GM18868 (cell line): ENCODE measurements at regions not wholly inside any gene's neighbourhood (a gene's known extent, or its start where the extent isn't known, plus 50 kb on each side); places are given as distances from the start of the nearest gene placed in this dataset.
"Not testable (repeated sequence)": the region's sequence is repeated elsewhere in the genome, so short reads cannot be mapped to it uniquely, and the experiment has no call there.

Experiments used
- ATAC-seq: cut with Tn5 transposase; IDR thresholded peaks from one replicate; pipeline ENCODE4 v1.9.1; 2021; ENCODE audit warnings: mild to moderate bottlenecking, moderate library complexity; ENCODE audit not compliant: unreplicated experiment

DNA sequence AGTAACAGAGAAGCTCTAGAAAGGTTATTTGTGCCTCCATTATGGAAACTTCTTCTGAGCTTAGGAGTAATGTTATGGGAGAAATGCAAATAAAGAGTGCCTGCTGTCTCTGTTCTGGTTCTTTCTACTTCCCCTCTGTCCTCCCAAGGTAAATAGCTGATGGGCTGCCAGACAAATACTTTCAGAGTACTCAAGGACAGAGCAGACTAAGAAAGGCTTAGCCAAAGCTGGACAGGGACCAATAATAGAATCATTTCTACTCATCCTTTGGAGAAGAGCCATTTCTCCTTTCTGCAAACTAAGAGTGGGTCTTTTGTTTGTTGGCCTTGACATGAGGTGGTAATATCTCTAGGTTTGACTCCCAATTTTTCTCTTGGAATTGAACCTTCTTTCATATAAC is 136.1 kb downstream of the MID1IP1 start:
- no peak for ATAC-seq

DNA sequence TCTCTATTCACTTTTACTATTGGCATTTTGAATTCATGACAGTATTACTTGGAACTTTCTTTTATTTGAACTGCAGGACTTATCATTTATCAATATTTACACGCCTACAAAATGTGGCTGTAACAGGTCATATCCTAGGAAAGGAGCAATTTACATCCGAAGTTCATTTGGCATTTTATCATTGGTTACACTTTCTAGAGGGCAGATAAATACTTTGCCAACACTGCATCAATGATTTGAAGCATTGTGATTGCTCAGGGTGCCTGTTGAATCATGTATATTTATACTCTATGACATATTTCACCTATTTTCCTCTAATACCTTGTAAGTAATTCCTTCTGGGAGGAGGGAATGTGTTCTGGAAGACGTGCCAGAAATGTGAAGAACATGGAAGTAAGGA is 136.7 kb downstream of the MID1IP1 start:
- no peak for ATAC-seq

DNA sequence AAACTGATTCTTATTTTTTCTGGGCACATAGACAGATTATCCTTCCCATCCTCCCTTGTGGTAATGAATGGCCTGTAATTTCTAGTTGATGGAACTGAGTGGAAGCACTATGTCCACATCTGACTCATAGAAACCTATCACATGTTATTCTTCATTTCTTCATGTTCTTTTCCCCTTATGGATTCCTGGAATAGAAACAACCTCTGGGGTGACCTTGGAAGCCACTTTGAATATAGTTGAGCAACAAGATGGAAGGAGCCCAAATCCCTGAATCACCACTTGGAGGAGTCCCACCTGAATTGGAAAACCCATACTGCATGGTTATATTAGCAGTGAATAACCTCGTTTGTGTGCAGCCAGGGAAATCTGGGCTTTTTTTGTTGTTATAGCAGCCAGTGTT is 137.8 kb downstream of the MID1IP1 start:
- ATAC-seq = no peak

DNA sequence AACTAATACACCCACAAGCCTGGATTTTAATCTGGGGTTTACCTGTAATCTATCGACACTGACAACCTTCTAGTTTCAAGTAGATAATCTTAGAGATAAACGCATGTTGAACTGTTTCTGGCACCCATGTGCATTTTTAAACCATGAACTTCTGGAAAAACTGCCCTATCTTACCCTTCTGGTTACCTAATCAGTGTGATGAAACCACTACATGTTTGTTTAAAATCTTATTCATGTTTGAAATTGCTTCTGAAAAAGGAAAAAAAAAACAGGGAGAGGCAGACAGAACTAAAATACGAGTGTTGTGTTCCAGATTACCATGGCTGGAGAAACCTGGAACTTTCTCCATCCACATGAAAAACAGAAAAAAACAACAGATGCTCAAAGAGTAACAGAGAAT is 139.3 kb downstream of the MID1IP1 start:
- no peak for ATAC-seq

- ATAC-seq = no peak
Measured at GRCh38 chrX:38941675-38942074, 140.4 kb downstream of the MID1IP1 start.

- no peak for ATAC-seq
Measured at GRCh38 chrX:38943120-38943519, 141.9 kb downstream of the MID1IP1 start.

GRCh38 chrX:38948046-38948445 is 146.8 kb downstream of the MID1IP1 start:
- ATAC-seq = no peak

GRCh38 chrX:38954520-38954919 is 153.3 kb downstream of the MID1IP1 start:
- ATAC-seq = no peak

DNA sequence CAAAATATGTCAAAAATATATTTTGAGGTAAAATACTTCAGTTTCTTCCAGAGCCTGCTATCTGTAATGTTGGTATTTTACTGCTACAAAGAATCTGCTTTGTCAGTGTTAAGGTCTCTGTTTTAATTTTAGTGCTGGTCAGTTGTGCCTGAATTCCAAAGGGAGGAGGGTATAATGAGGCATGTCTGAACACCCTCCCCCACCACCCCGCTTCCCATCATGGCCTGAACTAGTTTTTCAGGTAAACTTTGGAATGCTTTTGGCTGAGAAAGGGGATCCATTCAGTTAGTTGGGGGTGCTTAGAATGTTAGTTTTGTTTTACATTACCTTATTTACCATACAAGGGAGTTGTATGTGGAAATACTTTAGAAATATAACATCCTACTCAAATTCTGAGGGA is 158.5 kb downstream of the MID1IP1 start:
- ATAC-seq = no peak

DNA sequence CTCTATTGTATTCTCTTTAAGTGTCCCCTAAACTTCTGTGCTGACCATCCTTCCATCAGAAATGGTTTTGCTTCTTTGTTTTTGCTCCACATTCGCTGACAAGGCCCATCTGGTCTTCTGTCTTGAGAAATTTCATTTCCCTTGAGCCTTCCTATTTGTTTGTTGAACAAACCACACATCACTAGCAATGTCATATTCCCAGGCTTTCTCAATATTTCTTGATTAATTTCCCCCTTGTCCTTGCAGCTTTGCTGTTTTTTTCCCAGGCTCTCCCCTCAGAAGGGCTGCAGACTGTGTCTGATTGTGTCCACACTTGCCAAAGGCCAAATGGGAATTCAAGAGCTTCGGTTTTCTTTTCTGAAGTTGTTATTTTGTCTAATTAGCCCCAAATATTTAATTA is 158.9 kb downstream of the MID1IP1 start:
- no peak for ATAC-seq

- no peak for ATAC-seq
Measured at GRCh38 chrX:38961936-38962335, 160.7 kb downstream of the MID1IP1 start.

DNA sequence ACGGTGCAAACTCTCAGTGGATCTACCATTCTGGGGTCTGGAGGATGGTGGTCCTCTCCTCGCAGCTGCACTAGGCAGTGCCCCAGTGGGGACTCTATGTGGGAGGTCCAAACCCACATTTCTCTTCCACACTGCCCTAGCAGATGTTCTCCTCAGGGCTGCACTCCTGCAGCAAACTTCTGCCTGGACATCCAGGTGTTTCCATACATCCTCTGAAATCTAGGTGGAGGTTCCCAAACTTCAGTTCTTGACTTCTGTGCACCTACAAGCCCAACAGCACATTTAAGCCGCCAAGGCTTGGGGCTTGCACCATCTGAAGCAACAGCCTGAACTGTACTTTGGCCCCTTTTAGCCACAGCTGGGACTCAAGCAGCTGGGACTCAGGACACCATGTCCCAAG is 162.0 kb downstream of the MID1IP1 start:
- ATAC-seq = not testable (repeated sequence)

DNA sequence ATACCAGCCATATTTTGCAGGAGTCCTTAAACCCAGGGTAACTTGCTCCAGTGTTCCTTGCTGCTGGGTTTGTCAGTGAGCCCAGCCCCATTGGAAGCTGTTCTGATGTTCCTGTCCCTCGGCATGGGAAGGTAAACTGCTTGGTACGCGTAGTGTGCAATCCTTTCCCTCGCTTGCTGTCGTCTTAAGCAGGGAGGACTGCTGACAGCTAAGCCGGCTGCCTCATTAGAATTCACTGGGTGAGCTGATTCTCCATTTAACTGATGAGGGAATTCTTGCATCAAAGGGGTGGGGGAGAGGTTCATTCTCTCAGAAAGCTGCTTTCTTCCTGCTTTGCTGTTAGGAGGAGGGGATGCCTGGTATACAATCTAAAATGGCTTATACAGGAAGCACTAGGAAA is 164.6 kb downstream of the MID1IP1 start:
- ATAC-seq = no peak

DNA sequence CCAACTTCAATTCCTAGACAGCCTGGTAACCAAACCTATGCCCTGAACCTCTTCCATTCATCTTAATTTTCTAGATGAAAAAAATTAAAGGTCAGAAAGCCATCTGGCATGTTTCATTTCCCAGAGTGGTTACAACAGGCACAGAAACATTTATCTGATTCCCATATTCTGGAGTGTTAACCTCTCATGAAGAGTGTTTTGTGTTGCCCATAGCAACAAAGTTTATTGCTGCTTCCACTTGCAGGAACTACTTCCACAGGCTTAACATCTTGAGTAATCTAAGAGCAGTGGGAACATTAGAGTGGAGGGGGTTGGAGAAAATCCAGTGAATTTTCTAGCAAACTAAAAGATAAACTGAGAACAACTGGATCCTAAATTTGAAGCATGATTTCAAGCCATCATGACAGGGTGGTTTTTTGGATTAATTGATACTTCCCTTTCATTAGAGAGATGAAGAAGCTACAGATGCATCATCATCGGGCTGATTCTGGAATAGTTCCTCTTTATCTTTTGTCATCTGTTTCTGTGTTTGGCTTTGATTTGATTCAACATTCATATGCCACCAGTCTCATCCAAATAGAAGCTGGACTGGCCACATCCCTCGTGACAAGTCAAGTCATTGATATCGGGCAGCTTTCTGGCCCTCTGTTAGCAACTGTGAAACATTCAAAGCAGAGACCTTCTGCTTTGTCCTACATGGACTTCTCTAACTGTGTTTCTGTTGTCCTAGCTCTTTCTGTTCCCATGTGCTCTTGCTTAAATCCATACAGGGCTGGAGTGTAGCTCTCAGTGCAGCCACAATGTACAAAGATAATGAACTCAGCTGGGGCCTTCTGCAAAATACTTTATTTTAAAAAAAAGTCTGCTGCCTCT is 167.3 kb downstream of the MID1IP1 start:
- ATAC-seq = no peak

DNA sequence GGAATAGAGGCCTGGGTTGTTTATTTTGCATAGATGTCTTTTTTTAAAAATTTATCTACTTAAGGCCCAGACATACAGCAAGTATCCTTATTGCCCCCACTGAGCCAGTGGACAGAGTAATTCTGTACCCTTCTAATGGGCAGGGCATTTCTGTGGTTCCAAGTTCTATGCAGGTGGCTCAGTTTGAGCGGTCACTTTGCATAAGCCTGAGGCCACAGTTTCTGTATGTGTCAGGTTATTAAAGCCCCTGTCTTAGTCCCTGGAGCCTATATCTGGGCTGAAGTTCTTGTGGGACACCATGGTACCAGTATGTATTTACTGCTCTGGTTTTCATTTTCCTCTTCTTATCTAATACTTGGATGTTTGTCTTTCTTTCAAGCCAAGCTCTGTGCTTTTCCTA is 168.8 kb downstream of the MID1IP1 start:
- no peak for ATAC-seq

GRCh38 chrX:38970845-38971244 is 169.6 kb downstream of the MID1IP1 start:
- no peak for ATAC-seq

DNA sequence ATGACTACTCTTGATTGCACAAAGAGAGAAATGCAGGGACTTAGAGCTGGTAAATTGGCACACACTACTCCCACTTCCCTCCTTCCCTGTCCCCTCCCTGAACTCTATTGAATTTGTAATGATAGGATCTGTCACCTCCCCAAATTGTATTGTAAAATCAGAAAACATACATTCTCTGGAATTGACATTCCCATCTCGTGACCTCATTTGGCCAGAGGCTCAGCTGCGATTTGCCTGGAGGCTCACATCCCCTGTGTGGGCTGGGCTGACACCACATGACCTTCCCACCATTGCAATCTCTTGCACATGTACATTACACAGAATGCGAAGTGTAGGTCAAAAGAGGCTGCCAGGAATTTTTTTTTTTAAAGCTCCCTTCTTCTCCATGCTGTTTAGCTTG is 172.1 kb downstream of the MID1IP1 start:
- ATAC-seq = no peak

- ATAC-seq = no peak
Measured at GRCh38 chrX:38974542-38974941, 173.3 kb downstream of the MID1IP1 start.

DNA sequence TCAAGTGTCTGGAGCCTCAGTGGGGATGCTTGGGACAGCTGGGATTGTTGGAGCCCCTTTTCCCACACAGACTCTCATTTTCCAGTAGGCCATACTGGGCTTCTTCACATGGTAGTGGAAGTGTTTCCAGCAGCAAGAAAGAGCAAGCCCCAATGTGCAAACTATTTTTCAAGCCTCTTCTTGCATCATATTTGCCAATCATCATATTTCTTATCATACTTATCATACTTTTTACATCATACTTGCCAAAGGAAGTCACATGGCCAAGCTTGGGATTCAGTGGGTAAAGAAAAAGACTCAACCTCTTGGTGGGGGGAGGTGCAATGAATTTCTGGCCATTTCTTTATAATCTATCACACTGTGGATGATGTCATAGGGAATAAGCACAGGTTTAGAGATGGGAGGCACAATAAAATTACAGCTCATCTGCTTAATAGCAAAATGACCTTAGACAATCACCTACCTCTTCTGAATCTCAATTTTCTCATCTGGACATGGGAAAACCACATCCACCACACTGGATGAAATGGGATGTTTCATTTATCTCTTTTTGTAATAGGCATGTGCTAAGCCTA is 174.2 kb downstream of the MID1IP1 start:
- no peak for ATAC-seq

DNA sequence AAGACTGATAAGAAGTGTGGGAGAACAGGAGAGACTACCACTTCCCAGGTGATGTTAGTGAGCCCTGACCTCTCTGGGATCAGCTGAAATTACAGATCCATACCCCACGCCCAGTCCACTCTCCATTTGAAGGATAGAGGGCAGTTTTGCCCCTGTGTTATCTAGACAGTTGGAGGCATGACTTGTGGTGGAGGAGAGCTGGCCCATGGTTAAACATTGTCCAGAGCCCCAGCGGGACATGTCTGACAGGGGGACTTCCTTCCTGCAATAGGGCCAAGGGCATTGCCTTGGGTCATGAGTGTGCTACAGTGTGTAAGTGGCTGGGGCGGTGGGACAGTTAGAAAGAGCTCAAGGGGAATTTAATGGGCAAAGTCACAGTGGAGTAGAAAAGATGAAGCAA is 181.1 kb downstream of the MID1IP1 start:
- ATAC-seq = no peak

GRCh38 chrX:38982843-38983242 is 181.6 kb downstream of the MID1IP1 start:
- no peak for ATAC-seq

GRCh38 chrX:38985375-38985774 is 184.1 kb downstream of the MID1IP1 start:
- ATAC-seq = no peak

- ATAC-seq = no peak
Measured at GRCh38 chrX:38985945-38986344, 184.7 kb downstream of the MID1IP1 start.
